ENCODE measurements at regions not wholly inside any gene's neighbourhood (a gene's known extent, or its start where the extent isn't known, plus 50 kb on each side); places are given as distances from the start of the nearest gene placed in this dataset.

DNA sequence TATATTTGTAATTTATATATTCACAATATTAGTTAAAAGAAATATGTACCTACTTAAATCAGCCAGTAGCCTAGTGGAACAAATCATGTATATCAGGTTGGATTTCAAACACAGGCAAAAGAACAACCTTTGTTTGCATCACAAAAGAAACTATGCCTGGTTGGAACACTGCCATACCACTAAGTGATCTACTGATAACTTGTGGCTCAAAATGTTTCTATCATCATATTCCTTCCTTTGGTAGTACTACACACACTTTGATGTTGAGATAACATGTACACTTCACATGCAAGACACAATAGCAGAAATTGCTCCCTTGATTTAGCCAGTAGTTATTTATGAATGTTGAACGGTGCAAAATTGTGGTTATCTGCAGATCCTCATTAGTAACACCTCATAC is 146.0 kb upstream of the GPC6 start (continued):
- TF ChIP-seq, protein P1, sequence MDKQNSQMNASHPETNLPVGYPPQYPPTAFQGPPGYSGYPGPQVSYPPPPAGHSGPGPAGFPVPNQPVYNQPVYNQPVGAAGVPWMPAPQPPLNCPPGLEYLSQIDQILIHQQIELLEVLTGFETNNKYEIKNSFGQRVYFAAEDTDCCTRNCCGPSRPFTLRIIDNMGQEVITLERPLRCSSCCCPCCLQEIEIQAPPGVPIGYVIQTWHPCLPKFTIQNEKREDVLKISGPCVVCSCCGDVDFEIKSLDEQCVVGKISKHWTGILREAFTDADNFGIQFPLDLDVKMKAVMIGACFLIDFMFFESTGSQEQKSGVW (CRISPR knock-in tag; IDR thresholded peaks at IDR 0.05; ENCODE audit: borderline replicate concordance), result no peak
- TF ChIP-seq, protein P2, sequence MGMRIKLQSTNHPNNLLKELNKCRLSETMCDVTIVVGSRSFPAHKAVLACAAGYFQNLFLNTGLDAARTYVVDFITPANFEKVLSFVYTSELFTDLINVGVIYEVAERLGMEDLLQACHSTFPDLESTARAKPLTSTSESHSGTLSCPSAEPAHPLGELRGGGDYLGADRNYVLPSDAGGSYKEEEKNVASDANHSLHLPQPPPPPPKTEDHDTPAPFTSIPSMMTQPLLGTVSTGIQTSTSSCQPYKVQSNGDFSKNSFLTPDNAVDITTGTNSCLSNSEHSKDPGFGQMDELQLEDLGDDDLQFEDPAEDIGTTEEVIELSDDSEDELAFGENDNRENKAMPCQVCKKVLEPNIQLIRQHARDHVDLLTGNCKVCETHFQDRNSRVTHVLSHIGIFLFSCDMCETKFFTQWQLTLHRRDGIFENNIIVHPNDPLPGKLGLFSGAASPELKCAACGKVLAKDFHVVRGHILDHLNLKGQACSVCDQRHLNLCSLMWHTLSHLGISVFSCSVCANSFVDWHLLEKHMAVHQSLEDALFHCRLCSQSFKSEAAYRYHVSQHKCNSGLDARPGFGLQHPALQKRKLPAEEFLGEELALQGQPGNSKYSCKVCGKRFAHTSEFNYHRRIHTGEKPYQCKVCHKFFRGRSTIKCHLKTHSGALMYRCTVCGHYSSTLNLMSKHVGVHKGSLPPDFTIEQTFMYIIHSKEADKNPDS (CRISPR knock-in tag; IDR thresholded peaks at IDR 0.05), result no peak

DNA sequence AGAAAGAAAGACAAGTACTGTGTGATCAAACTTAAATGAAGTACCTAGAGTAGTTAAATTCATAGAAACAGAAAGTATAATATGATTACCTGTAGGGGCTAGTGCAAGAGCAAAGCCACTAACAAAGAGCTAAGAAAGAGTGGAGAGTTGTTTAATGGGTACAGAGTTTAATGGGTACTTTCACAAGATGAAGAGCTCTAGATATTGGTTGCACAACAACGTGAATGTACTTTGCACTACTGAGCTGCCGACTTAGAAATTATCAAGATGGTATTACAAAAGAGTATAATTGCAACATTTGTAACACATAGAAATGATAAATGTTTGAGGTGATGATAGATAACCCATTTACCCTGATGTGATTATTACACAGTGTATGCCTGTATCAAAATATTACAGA is 140.3 kb upstream of the GPC6 start:
- FAIRE-seq (no peak), ATAC-seq (no peak; the same call in 2 of the 3 replicates), DNase-seq (ENCODE audit: low spot score) (peak; percentile 30)
- H4K20me1 ChIP-seq (ENCODE audit: insufficient read depth, low read length), result no peaks in the 10 kb centered on the region
- no peak overlapping the region for H3K27ac ChIP-seq (ENCODE audit: extremely low read length, insufficient read depth, low read length)
- no TSS peak for BruUV-seq (replicated peaks)
- H3K9ac ChIP-seq (ENCODE audit: insufficient read depth, low read depth, low read length), result no peak overlapping the region
- intact Hi-C loops (cut with micrococcal nuclease; ENCODE audit: unreplicated experiment), result no loop called here
- CTCF ChIA-PET (ENCODE audit: low intra/inter-chr PET ratio, low total read pairs), result no interaction called here
- POLR2A ChIA-PET, result no interaction called here
- no peaks in the 10 kb centered on the region for H3K9me3 ChIP-seq (ENCODE audit: low read length)
- no peak overlapping the region for H3K4me3 ChIP-seq (replicated peaks in 1 of 3; ENCODE audit: insufficient read depth in 1 of 3, low read depth in 2 of 3, low read length in 3 of 3)
- no peaks in the 10 kb centered on the region for H3K36me3 ChIP-seq (replicated peaks in 1 of 2; ENCODE audit: control insufficient read depth in 1 of 2, insufficient read depth in 2 of 2, low read length in 2 of 2)
- no peak overlapping the region for H3K4me2 ChIP-seq (ENCODE audit: low read depth, low read length)
- no peaks in the 10 kb centered on the region for H3K79me2 ChIP-seq (ENCODE audit: insufficient read depth, low read length)
- 0% methylated on average over 2 of the region's 2 CpGs for WGBS (ENCODE audit: low lambda C conversion rate)
- H3K4me1 ChIP-seq (ENCODE audit: insufficient read depth, low read length), result no peaks in the 10 kb centered on the region
- H2AFZ ChIP-seq (ENCODE audit: low read length), result no peak overlapping the region
- H3K27me3 ChIP-seq (ENCODE audit: control insufficient read depth in 1 of 2, insufficient read depth in 2 of 2, low read length in 2 of 2), result no peaks in the 10 kb centered on the region
- in situ Hi-C loops (cut with HindIII; ENCODE audit: extremely low pct_ligation_motif_present, low pct_unique_long_range_greater_than_20kb), result no loop called here
- TF ChIP-seq, protein P3, sequence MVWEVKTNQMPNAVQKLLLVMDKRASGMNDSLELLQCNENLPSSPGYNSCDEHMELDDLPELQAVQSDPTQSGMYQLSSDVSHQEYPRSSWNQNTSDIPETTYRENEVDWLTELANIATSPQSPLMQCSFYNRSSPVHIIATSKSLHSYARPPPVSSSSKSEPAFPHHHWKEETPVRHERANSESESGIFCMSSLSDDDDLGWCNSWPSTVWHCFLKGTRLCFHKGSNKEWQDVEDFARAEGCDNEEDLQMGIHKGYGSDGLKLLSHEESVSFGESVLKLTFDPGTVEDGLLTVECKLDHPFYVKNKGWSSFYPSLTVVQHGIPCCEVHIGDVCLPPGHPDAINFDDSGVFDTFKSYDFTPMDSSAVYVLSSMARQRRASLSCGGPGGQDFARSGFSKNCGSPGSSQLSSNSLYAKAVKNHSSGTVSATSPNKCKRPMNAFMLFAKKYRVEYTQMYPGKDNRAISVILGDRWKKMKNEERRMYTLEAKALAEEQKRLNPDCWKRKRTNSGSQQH (CRISPR knock-in tag; IDR thresholded peaks at IDR 0.05; ENCODE audit: low read depth), result no peak
- 0 out of 4 replicates have a peak, but pooled peaks of 1 of the 2 experiments have one; percentile 23 for TF ChIP-seq EP300 (IDR thresholded peaks at IDR 0.05; ENCODE audit: low read depth in 2 of 2, low read length in 2 of 2)
- TF ChIP-seq EP300 (CRISPR knock-in tag; IDR thresholded peaks at IDR 0.05; ENCODE audit: borderline replicate concordance), result no peak
- TF ChIP-seq HNF4G (IDR thresholded peaks at IDR 0.05; ENCODE audit: borderline replicate concordance, low read depth, low read length), result peak; percentile 39; the same call in 1 of the 2 replicates
- TF ChIP-seq HNF4G (CRISPR knock-in tag; IDR thresholded peaks at IDR 0.05; ENCODE audit: borderline replicate concordance, low read depth), result no peak
- TF ChIP-seq, protein P4, sequence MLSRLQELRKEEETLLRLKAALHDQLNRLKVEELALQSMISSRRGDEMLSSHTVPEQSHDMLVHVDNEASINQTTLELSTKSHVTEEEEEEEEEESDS (CRISPR knock-in tag; IDR thresholded peaks at IDR 0.05; ENCODE audit: borderline replicate concordance), result no peak
- TF ChIP-seq TCF12 (IDR thresholded peaks at IDR 0.05), result no peak
- no peak for TF ChIP-seq TCF12 (CRISPR knock-in tag; IDR thresholded peaks at IDR 0.05)
- no peak for TF ChIP-seq KDM4B (CRISPR knock-in tag; IDR thresholded peaks at IDR 0.05)
- no peak for TF ChIP-seq RXRB (CRISPR knock-in tag; IDR thresholded peaks at IDR 0.05; ENCODE audit: borderline replicate concordance)
- no peak for TF ChIP-seq BRCA1 (CRISPR knock-in tag; IDR thresholded peaks at IDR 0.05)
- TF ChIP-seq, protein P5, sequence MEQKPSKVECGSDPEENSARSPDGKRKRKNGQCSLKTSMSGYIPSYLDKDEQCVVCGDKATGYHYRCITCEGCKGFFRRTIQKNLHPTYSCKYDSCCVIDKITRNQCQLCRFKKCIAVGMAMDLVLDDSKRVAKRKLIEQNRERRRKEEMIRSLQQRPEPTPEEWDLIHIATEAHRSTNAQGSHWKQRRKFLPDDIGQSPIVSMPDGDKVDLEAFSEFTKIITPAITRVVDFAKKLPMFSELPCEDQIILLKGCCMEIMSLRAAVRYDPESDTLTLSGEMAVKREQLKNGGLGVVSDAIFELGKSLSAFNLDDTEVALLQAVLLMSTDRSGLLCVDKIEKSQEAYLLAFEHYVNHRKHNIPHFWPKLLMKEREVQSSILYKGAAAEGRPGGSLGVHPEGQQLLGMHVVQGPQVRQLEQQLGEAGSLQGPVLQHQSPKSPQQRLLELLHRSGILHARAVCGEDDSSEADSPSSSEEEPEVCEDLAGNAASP (CRISPR knock-in tag; IDR thresholded peaks at IDR 0.05; ENCODE audit: borderline replicate concordance), result no peak
- TF ChIP-seq CENPX (CRISPR knock-in tag; IDR thresholded peaks at IDR 0.05), result no peak
- TF ChIP-seq, protein P6, sequence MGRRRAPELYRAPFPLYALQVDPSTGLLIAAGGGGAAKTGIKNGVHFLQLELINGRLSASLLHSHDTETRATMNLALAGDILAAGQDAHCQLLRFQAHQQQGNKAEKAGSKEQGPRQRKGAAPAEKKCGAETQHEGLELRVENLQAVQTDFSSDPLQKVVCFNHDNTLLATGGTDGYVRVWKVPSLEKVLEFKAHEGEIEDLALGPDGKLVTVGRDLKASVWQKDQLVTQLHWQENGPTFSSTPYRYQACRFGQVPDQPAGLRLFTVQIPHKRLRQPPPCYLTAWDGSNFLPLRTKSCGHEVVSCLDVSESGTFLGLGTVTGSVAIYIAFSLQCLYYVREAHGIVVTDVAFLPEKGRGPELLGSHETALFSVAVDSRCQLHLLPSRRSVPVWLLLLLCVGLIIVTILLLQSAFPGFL (CRISPR knock-in tag; IDR thresholded peaks at IDR 0.05), result no peak
- TF ChIP-seq GLI4 (CRISPR knock-in tag; IDR thresholded peaks at IDR 0.05; ENCODE audit: borderline replicate concordance), result no peak

Measured in HepG2 (cell line).